ENCODE measurements at regions not wholly inside any gene's neighbourhood (a gene's known extent, or its start where the extent isn't known, plus 50 kb on each side); places are given as distances from the start of the nearest gene placed in this dataset.

DNA sequence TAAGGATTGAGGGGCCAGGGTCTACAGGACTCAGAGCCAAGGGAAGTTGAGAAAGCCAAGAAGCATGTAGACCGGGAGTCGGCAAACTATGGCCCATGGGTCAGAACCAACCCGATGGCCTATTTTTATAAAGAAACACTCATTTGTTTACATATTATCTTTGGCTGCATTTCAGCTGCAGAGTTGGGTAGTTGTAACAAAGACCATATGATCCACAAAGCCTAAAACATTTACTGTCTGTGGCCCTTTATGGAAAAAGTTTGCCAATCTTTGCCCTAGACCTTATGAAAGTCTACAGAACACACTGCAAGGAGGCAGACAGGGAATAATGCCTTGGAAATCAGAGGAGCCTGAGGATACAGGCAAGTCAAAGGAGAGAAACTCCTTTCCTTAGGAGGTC lies 63.2 kb upstream of the MNS1 start:
- intact Hi-C loops (cut with DNase I; ENCODE audit: low total_unique reads): no loop called here
- H3K4me3 ChIP-seq (ENCODE audit: low read depth, poor library complexity, severe bottlenecking): no peak overlapping the region
- 48 to 73% methylated on average over 3 of the region's 3 CpGs for WGBS, 2 donors
- TF ChIP-seq, protein P1, sequence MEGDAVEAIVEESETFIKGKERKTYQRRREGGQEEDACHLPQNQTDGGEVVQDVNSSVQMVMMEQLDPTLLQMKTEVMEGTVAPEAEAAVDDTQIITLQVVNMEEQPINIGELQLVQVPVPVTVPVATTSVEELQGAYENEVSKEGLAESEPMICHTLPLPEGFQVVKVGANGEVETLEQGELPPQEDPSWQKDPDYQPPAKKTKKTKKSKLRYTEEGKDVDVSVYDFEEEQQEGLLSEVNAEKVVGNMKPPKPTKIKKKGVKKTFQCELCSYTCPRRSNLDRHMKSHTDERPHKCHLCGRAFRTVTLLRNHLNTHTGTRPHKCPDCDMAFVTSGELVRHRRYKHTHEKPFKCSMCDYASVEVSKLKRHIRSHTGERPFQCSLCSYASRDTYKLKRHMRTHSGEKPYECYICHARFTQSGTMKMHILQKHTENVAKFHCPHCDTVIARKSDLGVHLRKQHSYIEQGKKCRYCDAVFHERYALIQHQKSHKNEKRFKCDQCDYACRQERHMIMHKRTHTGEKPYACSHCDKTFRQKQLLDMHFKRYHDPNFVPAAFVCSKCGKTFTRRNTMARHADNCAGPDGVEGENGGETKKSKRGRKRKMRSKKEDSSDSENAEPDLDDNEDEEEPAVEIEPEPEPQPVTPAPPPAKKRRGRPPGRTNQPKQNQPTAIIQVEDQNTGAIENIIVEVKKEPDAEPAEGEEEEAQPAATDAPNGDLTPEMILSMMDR (IDR thresholded peaks at IDR 0.05): no peak
- no peak for TF ChIP-seq POLR2A (IDR thresholded peaks at IDR 0.05)
- DNase-seq (ENCODE audit: low spot score in 2 of 2): no peak

DNA sequence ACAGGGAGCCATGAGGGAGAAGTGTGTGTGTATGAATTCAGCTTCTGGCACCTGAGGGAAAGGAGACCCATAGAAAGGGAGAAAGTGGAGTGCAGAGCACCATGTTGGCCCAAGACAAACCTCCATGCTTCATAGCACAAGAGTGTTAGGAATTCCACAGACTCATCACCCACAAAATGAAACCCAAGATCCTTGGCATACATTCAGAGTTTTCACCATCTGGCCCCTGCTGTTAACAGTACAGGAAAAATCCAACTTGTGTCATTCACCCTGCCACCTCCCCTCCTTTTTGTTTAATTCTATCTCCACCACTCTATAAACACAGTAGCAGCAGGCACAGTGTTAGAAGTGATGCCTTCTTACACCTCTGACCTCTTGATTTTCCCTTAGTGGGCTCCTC lies 60.0 kb upstream of the MNS1 start:
- no peak overlapping the region for H3K4me3 ChIP-seq (ENCODE audit: low read depth, poor library complexity, severe bottlenecking)
- no peak for DNase-seq (ENCODE audit: low spot score in 2 of 2)
- intact Hi-C loops (cut with DNase I; ENCODE audit: low total_unique reads): no loop called here
- TF ChIP-seq POLR2A (IDR thresholded peaks at IDR 0.05): no peak
- TF ChIP-seq, protein P1 (IDR thresholded peaks at IDR 0.05): no peak

DNA sequence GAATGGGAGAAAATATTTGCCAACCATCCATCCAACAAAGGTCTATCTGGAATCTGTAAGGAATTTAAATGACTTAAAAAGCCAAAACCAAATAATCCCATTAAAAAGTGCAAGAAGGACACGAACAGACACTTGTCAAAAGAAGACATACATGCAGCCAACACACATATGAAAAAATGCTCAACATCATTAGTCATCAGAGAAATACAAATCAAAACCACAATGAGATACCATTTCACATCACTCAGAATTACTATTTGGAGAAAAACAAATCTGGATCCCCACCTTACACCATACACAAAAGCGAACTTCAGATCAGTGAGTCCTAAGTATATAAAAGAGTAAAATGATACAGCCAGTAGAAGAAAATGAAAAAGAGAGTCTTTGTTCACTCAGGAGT lies 58.6 kb upstream of the MNS1 start:
- no peak for DNase-seq (ENCODE audit: low spot score in 2 of 2)
- TF ChIP-seq, protein P1 (IDR thresholded peaks at IDR 0.05): no peak
- TF ChIP-seq POLR2A (IDR thresholded peaks at IDR 0.05): no peak
- no peak overlapping the region for H3K4me3 ChIP-seq (ENCODE audit: low read depth, poor library complexity, severe bottlenecking)
- intact Hi-C loops (cut with DNase I; ENCODE audit: low total_unique reads): no loop called here
- WGBS, 2 donors: 46 to 48% methylated on average over 2 of the region's 2 CpGs

DNA sequence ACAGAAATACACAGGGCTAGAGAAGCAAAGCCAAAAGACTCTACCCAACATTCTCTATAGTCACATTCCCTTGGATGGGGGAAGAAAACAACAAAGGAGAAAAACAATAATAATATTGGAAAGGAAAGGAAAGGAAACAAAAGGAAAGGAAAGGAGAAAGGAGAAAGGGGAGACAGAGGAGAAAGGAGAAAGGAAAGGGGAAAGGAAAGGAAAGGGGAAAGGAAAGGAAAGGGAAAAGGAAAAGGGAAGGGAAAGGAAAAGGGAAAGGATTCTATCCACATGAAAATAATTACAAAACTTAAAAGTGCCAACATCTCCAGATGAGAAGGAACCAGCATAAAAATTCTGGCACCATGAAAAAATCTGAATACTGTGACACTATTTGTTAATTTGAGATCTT lies 54.1 kb upstream of the MNS1 start:
- no peak for DNase-seq (ENCODE audit: low spot score in 2 of 2)
- no peak overlapping the region for H3K4me3 ChIP-seq (ENCODE audit: low read depth, poor library complexity, severe bottlenecking)
- intact Hi-C loops (cut with DNase I; ENCODE audit: low total_unique reads): no loop called here
- TF ChIP-seq, protein P1 (IDR thresholded peaks at IDR 0.05): no peak
- TF ChIP-seq POLR2A (IDR thresholded peaks at IDR 0.05): no peak

All from lower leg skin (tissue), 4 donors.